Esophagus squamous epithelium (tissue), 4 donors: ENCODE measurements at regions not wholly inside any gene's neighbourhood (a gene's known extent, or its start where the extent isn't known, plus 50 kb on each side); places are given as distances from the start of the nearest gene placed in this dataset.

Experiments used
- POLR2A ChIP-seq, 4 donors: fragments of 450-650 bp; IDR thresholded peaks; one replicate each; pipeline ENCODE4 v1.6.1; 2017; ENCODE audit warnings: antibody characterized with exemption in 4 of 4, mild to moderate bottlenecking in 4 of 4, moderate library complexity in 3 of 4
- TF ChIP-seq, protein P1 (sequence below), 6 experiments: fragments of 450-650 bp in 4 of 6; fragments of 200-600 bp in 2 of 6; sonication (generic) in 2 of 6; IDR thresholded peaks; one replicate each; pipeline ENCODE4 v1.5.1; 2016 to 2019; ENCODE audit warnings: antibody characterized with exemption in 6 of 6, mild to moderate bottlenecking in 4 of 6, moderate library complexity in 4 of 6

- TF ChIP-seq, protein P1, sequence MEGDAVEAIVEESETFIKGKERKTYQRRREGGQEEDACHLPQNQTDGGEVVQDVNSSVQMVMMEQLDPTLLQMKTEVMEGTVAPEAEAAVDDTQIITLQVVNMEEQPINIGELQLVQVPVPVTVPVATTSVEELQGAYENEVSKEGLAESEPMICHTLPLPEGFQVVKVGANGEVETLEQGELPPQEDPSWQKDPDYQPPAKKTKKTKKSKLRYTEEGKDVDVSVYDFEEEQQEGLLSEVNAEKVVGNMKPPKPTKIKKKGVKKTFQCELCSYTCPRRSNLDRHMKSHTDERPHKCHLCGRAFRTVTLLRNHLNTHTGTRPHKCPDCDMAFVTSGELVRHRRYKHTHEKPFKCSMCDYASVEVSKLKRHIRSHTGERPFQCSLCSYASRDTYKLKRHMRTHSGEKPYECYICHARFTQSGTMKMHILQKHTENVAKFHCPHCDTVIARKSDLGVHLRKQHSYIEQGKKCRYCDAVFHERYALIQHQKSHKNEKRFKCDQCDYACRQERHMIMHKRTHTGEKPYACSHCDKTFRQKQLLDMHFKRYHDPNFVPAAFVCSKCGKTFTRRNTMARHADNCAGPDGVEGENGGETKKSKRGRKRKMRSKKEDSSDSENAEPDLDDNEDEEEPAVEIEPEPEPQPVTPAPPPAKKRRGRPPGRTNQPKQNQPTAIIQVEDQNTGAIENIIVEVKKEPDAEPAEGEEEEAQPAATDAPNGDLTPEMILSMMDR (IDR thresholded peaks at IDR 0.05) = no peak
- no peak for TF ChIP-seq POLR2A (IDR thresholded peaks at IDR 0.05)
These were observed 116.0 kb upstream of the VGLL2 start for GRCh38 chr6:117149324-117149723.
